8988T (cell line): ENCODE measurements at regions not wholly inside any gene's neighbourhood (a gene's known extent, or its start where the extent isn't known, plus 50 kb on each side); places are given as distances from the start of the nearest gene placed in this dataset.
"Not testable (repeated sequence)": the region's sequence is repeated elsewhere in the genome, so short reads cannot be mapped to it uniquely, and the experiment has no call there.

ENCODE experiments used
- DNase-seq: peaks from one replicate; pipeline ENCODE4 v3.0.0; 2011

GRCh38 chr20:11976966-11977365 lies 59.3 kb downstream of the BTBD3 start:
- no peak for DNase-seq

- DNase-seq, result no peak
Observed at GRCh38 chr20:11978496-11978895, 60.8 kb downstream of the BTBD3 start.

- no peak for DNase-seq
Observed at GRCh38 chr20:11979306-11979990, 61.8 kb downstream of the BTBD3 start.

- no peak for DNase-seq
Observed at GRCh38 chr20:11980263-11980662, 62.6 kb downstream of the BTBD3 start.

GRCh38 chr20:11981366-11981947 lies 63.8 kb downstream of the BTBD3 start:
- DNase-seq, result no peak

GRCh38 chr20:11982289-11982954 lies 64.7 kb downstream of the BTBD3 start:
- DNase-seq, result no peak

GRCh38 chr20:11982955-11983470 lies 65.3 kb downstream of the BTBD3 start:
- DNase-seq, result no peak

- no peak for DNase-seq
Observed at GRCh38 chr20:11986954-11987353, 69.3 kb downstream of the BTBD3 start.

GRCh38 chr20:11987526-11987925 lies 69.8 kb downstream of the BTBD3 start:
- no peak for DNase-seq

- no peak for DNase-seq
Observed at GRCh38 chr20:11989018-11989771, 71.5 kb downstream of the BTBD3 start.

- DNase-seq, result no peak
Observed at GRCh38 chr20:11992426-11992825, 74.7 kb downstream of the BTBD3 start.

- no peak for DNase-seq
Observed at GRCh38 chr20:11993886-11994461, 76.3 kb downstream of the BTBD3 start.

- DNase-seq, result no peak
Observed at GRCh38 chr20:11995805-11996567, 78.3 kb downstream of the BTBD3 start.

- not testable (repeated sequence) for DNase-seq
Observed at GRCh38 chr20:12004776-12005175, 87.1 kb downstream of the BTBD3 start.

- DNase-seq, result peak; percentile 18
Observed at GRCh38 chr20:12012241-12013222, 94.8 kb downstream of the BTBD3 start.

- DNase-seq, result no peak
Observed at GRCh38 chr20:12014276-12014675, 96.6 kb downstream of the BTBD3 start.

- DNase-seq, result no peak
Observed at GRCh38 chr20:12014736-12015135, 97.0 kb downstream of the BTBD3 start.

GRCh38 chr20:12016291-12016690 lies 98.6 kb downstream of the BTBD3 start:
- DNase-seq, result no peak

GRCh38 chr20:12019715-12020114 lies 102.0 kb downstream of the BTBD3 start:
- no peak for DNase-seq

- no peak for DNase-seq
Observed at GRCh38 chr20:12020846-12021245, 103.2 kb downstream of the BTBD3 start.

- no peak for DNase-seq
Observed at GRCh38 chr20:12022126-12022525, 104.4 kb downstream of the BTBD3 start.
